Esophagus squamous epithelium (tissue), 5 donors: ENCODE measurements at regions not wholly inside any gene's neighbourhood (a gene's known extent, or its start where the extent isn't known, plus 50 kb on each side); places are given as distances from the start of the nearest gene placed in this dataset.

Experiments used
- DNase-seq: peaks from one replicate; lab custom pipeline; 2025; lab: John Stamatoyannopoulos, UW
- H3K27ac ChIP-seq, 4 donors: fragments of 200-600 bp; sonication (generic); one replicate each; pipeline ENCODE4 v1.5.1; 2016 to 2019; ENCODE audit warnings: mild to moderate bottlenecking in 1 of 4
- H3K27me3 ChIP-seq, 4 donors: fragments of 200-600 bp; sonication (generic); 1 replicate in 3 of 4; 2 replicates in 1 of 4; pipeline versions ENCODE4 v1.5.1 to v1.6.0; 2017 to 2021; ENCODE audit warnings: antibody characterized with exemption in 1 of 4
- H3K36me3 ChIP-seq, 3 donors: fragments of 200-600 bp; sonication (generic); one replicate each; pipeline ENCODE4 v1.5.1; 2016 to 2019
- H3K4me1 ChIP-seq, 3 donors: fragments of 200-600 bp; sonication (generic); one replicate each; pipeline ENCODE4 v1.5.1; 2017 to 2019
- H3K4me3 ChIP-seq, 4 donors: fragments of 200-600 bp; sonication (generic); 1 replicate in 3 of 4; 2 replicates in 1 of 4; pipeline ENCODE4 v1.5.1; 2016 to 2019; ENCODE audit warnings: mild to moderate bottlenecking in 2 of 4, moderate library complexity in 1 of 4
- H3K9me3 ChIP-seq, 3 donors: fragments of 200-600 bp; sonication (generic); one replicate each; pipeline ENCODE4 v1.5.1; 2016 to 2019
- POLR2A ChIP-seq, 4 donors: fragments of 450-650 bp; IDR thresholded peaks; one replicate each; pipeline ENCODE4 v1.6.1; 2017; ENCODE audit warnings: antibody characterized with exemption in 4 of 4, mild to moderate bottlenecking in 4 of 4, moderate library complexity in 3 of 4
- WGBS, 2 donors: methylation state at CpG; one replicate each; pipeline ENCODE4 v1.1.5; 2018; 5-methylcytosine and 5-hydroxymethylcytosine counted together
- intact Hi-C: fragments of 100-400 bp; cut with DNase I; formaldehyde crosslinking; loops from one replicate; pipeline ENCODE4 v1.15.0; 2022
- TF ChIP-seq, protein P1 (sequence below), 6 experiments: fragments of 450-650 bp in 4 of 6; fragments of 200-600 bp in 2 of 6; sonication (generic) in 2 of 6; IDR thresholded peaks; one replicate each; pipeline ENCODE4 v1.5.1; 2016 to 2019; ENCODE audit warnings: antibody characterized with exemption in 6 of 6, mild to moderate bottlenecking in 4 of 6, moderate library complexity in 4 of 6
- donor health status: DM: yes; HTN: yes; CAD: no.

DNA sequence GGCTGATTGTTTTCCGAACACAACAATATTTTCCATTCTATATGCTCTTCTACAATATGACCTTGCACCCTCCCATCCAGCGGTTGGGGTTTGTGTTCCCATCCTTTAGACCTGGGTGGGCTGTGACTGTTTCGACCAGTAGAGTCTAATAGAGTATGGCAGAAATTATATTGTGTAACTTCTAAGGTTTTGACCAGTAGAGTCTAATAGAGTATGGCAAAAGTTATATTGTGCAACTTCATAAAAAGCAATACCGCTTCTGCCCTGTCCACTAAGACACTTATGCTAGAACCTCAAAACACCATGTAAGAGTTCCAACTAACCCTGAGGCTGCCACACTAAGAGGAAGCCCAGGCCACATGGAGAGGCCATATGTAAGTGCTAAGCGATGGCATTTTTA is 719.7 kb upstream of the TBX3 start:
- intact Hi-C loops: no loop called here
- TF ChIP-seq, protein P1, sequence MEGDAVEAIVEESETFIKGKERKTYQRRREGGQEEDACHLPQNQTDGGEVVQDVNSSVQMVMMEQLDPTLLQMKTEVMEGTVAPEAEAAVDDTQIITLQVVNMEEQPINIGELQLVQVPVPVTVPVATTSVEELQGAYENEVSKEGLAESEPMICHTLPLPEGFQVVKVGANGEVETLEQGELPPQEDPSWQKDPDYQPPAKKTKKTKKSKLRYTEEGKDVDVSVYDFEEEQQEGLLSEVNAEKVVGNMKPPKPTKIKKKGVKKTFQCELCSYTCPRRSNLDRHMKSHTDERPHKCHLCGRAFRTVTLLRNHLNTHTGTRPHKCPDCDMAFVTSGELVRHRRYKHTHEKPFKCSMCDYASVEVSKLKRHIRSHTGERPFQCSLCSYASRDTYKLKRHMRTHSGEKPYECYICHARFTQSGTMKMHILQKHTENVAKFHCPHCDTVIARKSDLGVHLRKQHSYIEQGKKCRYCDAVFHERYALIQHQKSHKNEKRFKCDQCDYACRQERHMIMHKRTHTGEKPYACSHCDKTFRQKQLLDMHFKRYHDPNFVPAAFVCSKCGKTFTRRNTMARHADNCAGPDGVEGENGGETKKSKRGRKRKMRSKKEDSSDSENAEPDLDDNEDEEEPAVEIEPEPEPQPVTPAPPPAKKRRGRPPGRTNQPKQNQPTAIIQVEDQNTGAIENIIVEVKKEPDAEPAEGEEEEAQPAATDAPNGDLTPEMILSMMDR (IDR thresholded peaks at IDR 0.05): no peak
- TF ChIP-seq POLR2A (IDR thresholded peaks at IDR 0.05): no peak
- no peak overlapping the region for H3K27ac ChIP-seq
- 76 to 87% methylated on average over 4 to 5 of the region's 5 CpGs for WGBS, 2 donors
- H3K36me3 ChIP-seq: no peaks in the 10 kb centered on the region
- H3K27me3 ChIP-seq: no peaks in the 10 kb centered on the region
- no peak for DNase-seq
- H3K4me3 ChIP-seq: no peak overlapping the region
- peaks cover 0 to 7% (median 0%) of the 10 kb centered on the region in 3 donors for H3K4me1 ChIP-seq
- no peaks in the 10 kb centered on the region for H3K9me3 ChIP-seq

DNA sequence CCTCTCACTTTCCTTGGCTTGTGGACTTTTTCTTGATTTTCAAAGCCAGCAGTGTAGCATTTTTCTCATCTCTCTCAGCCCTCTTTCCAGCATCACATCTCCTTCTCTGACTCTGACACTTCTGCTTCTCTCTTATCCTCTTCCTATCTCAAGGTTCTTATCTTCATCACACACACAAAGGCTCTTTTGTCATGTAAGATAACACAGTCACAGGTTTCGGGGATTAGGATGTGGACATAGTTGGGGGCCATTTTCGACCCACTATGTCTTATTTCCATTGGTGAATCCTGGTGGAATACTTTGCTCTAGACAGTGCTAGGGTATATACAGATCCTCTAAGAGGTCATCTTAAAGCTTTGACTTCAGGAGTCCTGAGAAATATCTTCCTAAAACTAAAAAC is 719.3 kb upstream of the TBX3 start:
- Histone ChIP-seq H3K36me3 (no peaks in the 10 kb centered on the region), H3K4me3 (no peak overlapping the region), H3K27ac (no peak overlapping the region), H3K27me3 (no peaks in the 10 kb centered on the region), H3K4me1 (peaks cover 0 to 7% (median 0%) of the 10 kb centered on the region in 3 donors), H3K9me3 (no peaks in the 10 kb centered on the region)
- WGBS, 2 donors: 79 to 81% methylated on average over 2 of the region's 2 CpGs
- no peak for DNase-seq
- intact Hi-C loops: no loop called here
- TF ChIP-seq, protein P1 (IDR thresholded peaks at IDR 0.05): no peak
- TF ChIP-seq POLR2A (IDR thresholded peaks at IDR 0.05): no peak

DNA sequence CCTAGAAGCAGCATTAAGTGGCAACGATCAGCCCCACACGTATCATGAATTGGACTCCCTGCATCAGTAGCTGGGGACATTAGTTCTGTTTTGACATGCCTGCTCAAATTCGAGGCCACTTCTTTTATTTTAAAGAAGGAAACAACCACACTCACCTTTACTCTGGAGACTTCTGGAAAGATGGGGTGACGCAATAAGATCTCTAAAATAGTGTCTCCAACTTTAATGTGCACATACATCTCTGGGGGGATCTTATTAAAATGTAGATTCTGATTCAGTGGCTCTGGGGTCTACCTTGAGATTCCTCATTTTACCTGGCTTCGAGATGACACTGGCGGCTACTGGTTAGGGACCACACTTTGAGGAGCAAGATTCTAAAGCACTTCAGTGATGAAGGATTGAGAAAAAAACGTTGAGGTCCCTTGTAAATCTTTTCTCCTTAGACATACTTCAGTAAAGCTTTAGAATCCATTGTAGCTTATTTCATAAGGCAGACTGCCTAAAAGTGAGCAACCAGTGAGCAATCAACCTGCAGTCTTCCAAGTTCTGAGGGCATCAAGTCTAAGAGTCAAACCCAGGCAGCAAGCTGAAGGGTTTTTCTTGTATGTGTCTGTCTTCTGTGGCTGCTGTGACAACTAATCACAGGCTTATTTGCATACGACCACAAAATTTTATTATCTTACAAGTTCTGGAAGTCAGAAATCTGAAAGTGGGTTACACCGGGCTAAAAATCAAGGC is 718.6 kb upstream of the TBX3 start:
- Histone ChIP-seq H3K27me3 (no peaks in the 10 kb centered on the region), H3K27ac (no peak overlapping the region), H3K36me3 (no peaks in the 10 kb centered on the region), H3K4me3 (no peak overlapping the region), H3K9me3 (no peaks in the 10 kb centered on the region), H3K4me1 (peaks cover 0 to 3% (median 0%) of the 10 kb centered on the region in 3 donors)
- DNase-seq: no peak
- intact Hi-C loops: no loop called here
- 71 to 73% methylated on average over 9 of the region's 9 CpGs for WGBS, 2 donors
- TF ChIP-seq, protein P1 (IDR thresholded peaks at IDR 0.05): no peak
- no peak for TF ChIP-seq POLR2A (IDR thresholded peaks at IDR 0.05)

DNA sequence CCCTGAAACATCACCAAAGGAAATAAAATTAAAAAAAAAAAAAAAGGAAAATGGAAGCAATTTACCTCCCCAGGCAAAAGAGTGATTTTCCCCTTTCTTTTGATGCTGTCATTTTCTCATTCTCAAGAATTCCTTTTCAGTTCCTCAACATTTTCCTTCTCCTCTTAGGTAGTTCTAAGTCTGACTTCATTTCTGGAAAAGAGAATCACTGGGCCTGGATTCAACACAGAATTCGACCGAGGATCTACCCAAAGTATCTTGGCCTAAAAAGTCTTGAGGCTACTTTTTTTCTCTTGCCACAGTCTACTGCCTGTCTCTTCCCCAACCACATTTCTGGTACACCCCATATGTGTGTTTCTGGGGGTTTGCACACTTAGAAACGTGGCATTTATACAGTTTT is 717.8 kb upstream of the TBX3 start:
- no peak for TF ChIP-seq POLR2A (IDR thresholded peaks at IDR 0.05)
- TF ChIP-seq, protein P1 (IDR thresholded peaks at IDR 0.05): no peak
- Histone ChIP-seq H3K9me3 (peaks cover 0 to 2% (median under 1%) of the 10 kb centered on the region in 3 donors), H3K27ac (no peak overlapping the region), H3K4me3 (no peak overlapping the region), H3K36me3 (no peaks in the 10 kb centered on the region), H3K4me1 (no peaks in the 10 kb centered on the region), H3K27me3 (no peaks in the 10 kb centered on the region)
- no peak for DNase-seq
- intact Hi-C loops: no loop called here
- 60 to 71% methylated on average over 3 of the region's 3 CpGs for WGBS, 2 donors

DNA sequence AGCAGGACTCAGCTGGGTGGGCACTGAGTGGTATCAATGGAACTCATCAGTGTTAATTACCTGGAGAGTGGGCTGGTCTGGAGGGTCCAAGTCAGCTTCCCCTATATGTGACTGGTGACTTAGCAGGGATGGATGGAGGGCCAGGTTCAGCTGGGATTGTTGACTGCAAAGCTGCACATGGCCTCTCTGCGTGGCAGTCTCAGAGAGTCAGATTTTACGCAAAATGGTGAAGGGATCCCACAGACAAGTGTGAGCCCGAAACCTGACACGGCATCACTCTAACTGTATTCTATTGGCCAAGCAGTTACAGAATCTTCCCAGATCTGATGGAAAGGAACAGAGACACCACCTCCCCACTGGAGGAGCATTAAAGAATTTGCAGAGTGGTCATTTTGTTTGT is 716.0 kb upstream of the TBX3 start:
- H3K4me1 ChIP-seq: no peaks in the 10 kb centered on the region
- no peak for DNase-seq
- TF ChIP-seq POLR2A (IDR thresholded peaks at IDR 0.05): no peak
- TF ChIP-seq, protein P1 (IDR thresholded peaks at IDR 0.05): no peak
- WGBS, 2 donors: 100% methylated on average over 1 to 4 of the region's 4 CpGs
- no peak overlapping the region for H3K4me3 ChIP-seq
- peaks cover 0 to 10% (median 7%) of the 10 kb centered on the region in 3 donors for H3K9me3 ChIP-seq
- intact Hi-C loops: no loop called here
- no peak overlapping the region for H3K27ac ChIP-seq
- H3K36me3 ChIP-seq: no peaks in the 10 kb centered on the region
- H3K27me3 ChIP-seq: no peaks in the 10 kb centered on the region
